HEK293T (cell line): ENCODE measurements at regions not wholly inside any gene's neighbourhood (a gene's known extent, or its start where the extent isn't known, plus 50 kb on each side); places are given as distances from the start of the nearest gene placed in this dataset.

Experiments used
- ARNT ChIP-seq: fragments of 450-650 bp; IDR thresholded peaks from 2 replicates; pipeline ENCODE4 v1.6.1; 2017; ENCODE audit warnings: mild to moderate bottlenecking
- BHLHE40 ChIP-seq: fragments of 450-650 bp; IDR thresholded peaks from 2 replicates; pipeline ENCODE4 v1.6.1; 2016; ENCODE audit warnings: mild to moderate bottlenecking, moderate library complexity, borderline replicate concordance
- ELF4 ChIP-seq: fragments of 450-650 bp; IDR thresholded peaks from 2 replicates; pipeline ENCODE4 v1.6.1; 2017; ENCODE audit warnings: antibody characterized with exemption
- FOXM1 ChIP-seq: fragments of 450-650 bp; IDR thresholded peaks from 2 replicates; pipeline ENCODE4 v1.6.1; 2017; ENCODE audit warnings: mild to moderate bottlenecking, borderline replicate concordance
- HDGF ChIP-seq: fragments of 450-650 bp; IDR thresholded peaks from 2 replicates; pipeline ENCODE4 v1.6.1; 2017; ENCODE audit warnings: antibody characterized with exemption, borderline replicate concordance
- NFRKB ChIP-seq: fragments of 450-650 bp; IDR thresholded peaks from 2 replicates; pipeline ENCODE4 v1.6.1; 2016; ENCODE audit warnings: mild to moderate bottlenecking, moderate library complexity
- SP1 ChIP-seq: fragments of 450-650 bp; IDR thresholded peaks from 2 replicates; pipeline ENCODE4 v1.6.1; 2017
- SUZ12 ChIP-seq: fragments of 450-650 bp; IDR thresholded peaks from 2 replicates; pipeline ENCODE4 v1.6.1; 2016; ENCODE audit warnings: mild to moderate bottlenecking
- TARDBP ChIP-seq: fragments of 450-650 bp; IDR thresholded peaks from 2 replicates; pipeline ENCODE4 v1.6.1; 2016
- ZNF384 ChIP-seq: fragments of 450-650 bp; IDR thresholded peaks from 2 replicates; pipeline ENCODE4 v1.6.1; 2016
- TF ChIP-seq, protein P1 (sequence below): fragments of 450-650 bp; IDR thresholded peaks from 2 replicates; pipeline ENCODE4 v1.6.1; 2016

DNA sequence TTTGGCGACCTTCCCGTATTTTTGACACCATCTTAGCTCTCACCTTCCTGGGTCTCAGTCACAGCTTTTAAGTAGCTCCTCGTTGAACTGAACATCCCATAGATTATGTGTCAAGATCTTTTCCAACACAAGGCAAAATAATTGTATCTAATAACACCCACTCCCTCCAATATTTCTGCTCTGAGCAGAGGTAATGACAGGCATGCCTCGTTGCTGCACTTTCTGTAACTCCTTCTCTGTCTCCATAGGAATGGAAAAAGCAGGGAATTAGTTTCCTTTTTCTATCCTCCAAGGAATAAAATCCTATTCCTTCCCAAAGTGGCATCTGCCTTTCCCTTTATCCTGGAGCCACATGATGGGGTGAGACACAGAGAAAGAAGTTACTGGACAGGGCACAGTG lies 174.0 kb upstream of the CDH20 start:
- TF ChIP-seq SP1 = no peak
- no peak for TF ChIP-seq SUZ12
- TF ChIP-seq ARNT = no peak
- TF ChIP-seq NFRKB = no peak
- no peak for TF ChIP-seq HDGF
- TF ChIP-seq ZNF384 = no peak
- TF ChIP-seq, protein P1, sequence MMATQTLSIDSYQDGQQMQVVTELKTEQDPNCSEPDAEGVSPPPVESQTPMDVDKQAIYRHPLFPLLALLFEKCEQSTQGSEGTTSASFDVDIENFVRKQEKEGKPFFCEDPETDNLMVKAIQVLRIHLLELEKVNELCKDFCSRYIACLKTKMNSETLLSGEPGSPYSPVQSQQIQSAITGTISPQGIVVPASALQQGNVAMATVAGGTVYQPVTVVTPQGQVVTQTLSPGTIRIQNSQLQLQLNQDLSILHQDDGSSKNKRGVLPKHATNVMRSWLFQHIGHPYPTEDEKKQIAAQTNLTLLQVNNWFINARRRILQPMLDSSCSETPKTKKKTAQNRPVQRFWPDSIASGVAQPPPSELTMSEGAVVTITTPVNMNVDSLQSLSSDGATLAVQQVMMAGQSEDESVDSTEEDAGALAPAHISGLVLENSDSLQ = no peak
- no peak for TF ChIP-seq TARDBP
- no peak for TF ChIP-seq FOXM1
- no peak for TF ChIP-seq BHLHE40
- no peak for TF ChIP-seq ELF4
